A549 (cell line): ENCODE measurements at regions not wholly inside any gene's neighbourhood (a gene's known extent, or its start where the extent isn't known, plus 50 kb on each side); places are given as distances from the start of the nearest gene placed in this dataset.
"Not testable (repeated sequence)": the region's sequence is repeated elsewhere in the genome, so short reads cannot be mapped to it uniquely, and the experiment has no call there.

Experiments used
- ATAC-seq, 2 experiments: fragments of 200-7000 bp in 1 of 2; fragments of >200 bp in 1 of 2; cut with Nextera tagmentation in 1 of 2; cut with Tn5 transposase in 1 of 2; 3 replicates each; pipeline versions ENCODE4 v1.8.0 to v1.9.1; 2018 to 2020; ENCODE audit warnings: mild to moderate bottlenecking in 1 of 2, moderate library complexity in 1 of 2
- CTCF ChIA-PET: fragments of 300-600 bp; sonication (Branson Sonifier 250); formaldehyde crosslinking; extraction: SDS; loops from one replicate; lab custom pipeline; 2021; ENCODE audit warnings: antibody characterized with exemption, inconsistent platforms; lab: Yijun Ruan, JAX
- POLR2A ChIA-PET: fragments of 350-600 bp; formaldehyde crosslinking; extraction: SDS; loops from one replicate; lab custom pipeline; 2021; ENCODE audit warnings: antibody characterized with exemption, inconsistent platforms; lab: Yijun Ruan, JAX
- DNase-seq, 2 experiments: peaks; one replicate each; pipeline versions ENCODE4 v3.0.0 to v3.0.0-alpha.2; 2011 to 2016; ENCODE audit warnings: low read depth in 1 of 2, low spot score in 1 of 2
- FAIRE-seq: peaks from 2 replicates; lab custom pipeline; 2011; peaks lifted over from hg19 to GRCh38; lab: Jason Lieb, UNC
- H3K27ac ChIP-seq, 2 experiments: fragments of >200 bp; sonication (Bioruptor Twin); formaldehyde crosslinking; 3 replicates each; pipeline ENCODE4 v1.5.1; 2016 to 2017
- H3K4me1 ChIP-seq: fragments of >200 bp; sonication (Bioruptor Twin); formaldehyde crosslinking; 3 replicates; pipeline ENCODE4 v1.6.1; 2016
- H3K4me2 ChIP-seq: fragments of >200 bp; sonication (Bioruptor Twin); formaldehyde crosslinking; 3 replicates; pipeline ENCODE4 v1.6.1; 2016
- H3K4me3 ChIP-seq: fragments of >200 bp; sonication (Bioruptor Twin); formaldehyde crosslinking; 3 replicates; pipeline ENCODE4 v1.5.1; 2016
- H3K9me3 ChIP-seq: fragments of >200 bp; sonication (Bioruptor Twin); formaldehyde crosslinking; 3 replicates; pipeline ENCODE4 v1.6.1; 2016
- CBX8 ChIP-seq: fragments of 200-600 bp; sonication (generic); IDR thresholded peaks from 2 replicates; pipeline ENCODE4 v1.6.1; 2016
- CHD2 ChIP-seq: fragments of 150-350 bp; IDR thresholded peaks from 2 replicates; pipeline ENCODE4 v1.6.1; 2014; ENCODE audit warnings: low read length; ENCODE audit not compliant: partially characterized antibody
- EHMT2 ChIP-seq: fragments of 200-600 bp; sonication (generic); IDR thresholded peaks from 2 replicates; pipeline ENCODE4 v1.6.1; 2016; ENCODE audit warnings: antibody characterized with exemption, low read depth, mild to moderate bottlenecking, moderate library complexity
- EP300 ChIP-seq, 2 experiments: fragments of >200 bp; sonication (Bioruptor Twin); formaldehyde crosslinking; IDR thresholded peaks; 2 replicates in 1 of 2; 3 replicates in 1 of 2; pipeline ENCODE4 v1.6.1; 2016 to 2017
- ESRRA ChIP-seq: fragments of 150-350 bp; IDR thresholded peaks from 2 replicates; pipeline ENCODE4 v1.6.1; 2014; ENCODE audit warnings: mild to moderate bottlenecking, low read length, borderline replicate concordance
- FOSB ChIP-seq: fragments of 250-450 bp; sonication (Bioruptor Pico); IDR thresholded peaks from 2 replicates; pipeline ENCODE4 v1.5.0; 2020; ENCODE audit warnings: mild to moderate bottlenecking, moderate library complexity
- HOXA7 ChIP-seq: fragments of 250-450 bp; sonication (Bioruptor Pico); IDR thresholded peaks from 2 replicates; pipeline ENCODE4 v1.5.0; 2020; ENCODE audit warnings: mild to moderate bottlenecking, moderate library complexity
- HOXB13 ChIP-seq: fragments of 250-450 bp; sonication (Bioruptor Pico); IDR thresholded peaks from 2 replicates; pipeline ENCODE4 v1.5.0; 2020; ENCODE audit warnings: low read depth, mild to moderate bottlenecking, moderate library complexity
- KDM5A ChIP-seq: fragments of 200-600 bp; sonication (generic); IDR thresholded peaks from 2 replicates; pipeline ENCODE4 v1.6.1; 2016; ENCODE audit warnings: antibody characterized with exemption, mild to moderate bottlenecking
- MYC ChIP-seq: IDR thresholded peaks from 2 replicates; pipeline ENCODE4 v1.6.1; 2012; ENCODE audit warnings: mild to moderate bottlenecking, inconsistent platforms, low read length, improper control_type of control experiment, borderline replicate concordance
- PBX3 ChIP-seq: IDR thresholded peaks from 2 replicates; pipeline ENCODE4 v1.6.1; 2012
- RCOR1 ChIP-seq: fragments of 150-350 bp; IDR thresholded peaks from 2 replicates; pipeline ENCODE4 v1.6.1; 2014; ENCODE audit warnings: antibody characterized with exemption, low read length, low read depth
- RFX5 ChIP-seq: fragments of 450-650 bp; IDR thresholded peaks from 2 replicates; pipeline ENCODE4 v1.7.1; 2014; ENCODE audit warnings: antibody characterized with exemption, mild to moderate bottlenecking, moderate library complexity
- RNF2 ChIP-seq: fragments of 200-600 bp; sonication (generic); IDR thresholded peaks from 2 replicates; pipeline ENCODE4 v1.6.1; 2016; ENCODE audit warnings: low read depth, mild to moderate bottlenecking, antibody characterized with exemption, moderate library complexity, borderline replicate concordance
- SMC3 ChIP-seq: fragments of >200 bp; sonication (Bioruptor Twin); formaldehyde crosslinking; IDR thresholded peaks from 3 replicates; pipeline ENCODE4 v1.6.1; 2018; ENCODE audit warnings: inconsistent platforms
- TFCP2L1 ChIP-seq: fragments of 250-450 bp; sonication (Bioruptor Pico); IDR thresholded peaks from 2 replicates; pipeline ENCODE4 v1.5.0; 2021; ENCODE audit warnings: mild to moderate bottlenecking
- TP53 ChIP-seq: fragments of 250-450 bp; sonication (Bioruptor Pico); IDR thresholded peaks from 2 replicates; pipeline ENCODE4 v1.5.0; 2021; ENCODE audit warnings: mild to moderate bottlenecking, moderate library complexity
- USF2 ChIP-seq: fragments of 450-650 bp; IDR thresholded peaks from 2 replicates; pipeline ENCODE4 v1.6.1; 2014; ENCODE audit warnings: antibody characterized with exemption
- ZFP36 ChIP-seq: fragments of 450-650 bp; IDR thresholded peaks from 2 replicates; pipeline ENCODE4 v1.6.1; 2014; ENCODE audit warnings: borderline replicate concordance; ENCODE audit not compliant: partially characterized antibody
- WGBS: methylation state at CpG from one replicate; pipeline ENCODE4 v1.1.6; 2017; ENCODE audit errors: missing lambda C conversion rate; 5-methylcytosine and 5-hydroxymethylcytosine counted together
- TF ChIP-seq, protein P1 (sequence below): IDR thresholded peaks from 2 replicates; pipeline ENCODE4 v1.6.1; 2012; ENCODE audit warnings: low read depth, borderline replicate concordance
- TF ChIP-seq, protein P2 (sequence below): fragments of 200-600 bp; sonication (generic); IDR thresholded peaks from 2 replicates; pipeline ENCODE4 v1.6.1; 2016; ENCODE audit warnings: antibody characterized with exemption, mild to moderate bottlenecking, moderate library complexity

- no peak overlapping the region for H3K27ac ChIP-seq
- no peak overlapping the region for H3K4me2 ChIP-seq
- H3K9me3 ChIP-seq = no peaks in the 10 kb centered on the region
- WGBS = 55% methylated on average over 3 of the region's 3 CpGs
- no peaks in the 10 kb centered on the region for H3K4me1 ChIP-seq
- no peak overlapping the region for H3K4me3 ChIP-seq
- TF ChIP-seq RNF2 = no peak
- TF ChIP-seq RFX5 = no peak
- no peak for TF ChIP-seq CBX8
- TF ChIP-seq EP300 (IDR thresholded peaks at IDR 0.05) = no peak
- no peak for TF ChIP-seq HOXB13 (CRISPR knock-in tag)
- TF ChIP-seq TP53 = no peak
- TF ChIP-seq HOXA7 (CRISPR knock-in tag) = no peak
- TF ChIP-seq, protein P1, sequence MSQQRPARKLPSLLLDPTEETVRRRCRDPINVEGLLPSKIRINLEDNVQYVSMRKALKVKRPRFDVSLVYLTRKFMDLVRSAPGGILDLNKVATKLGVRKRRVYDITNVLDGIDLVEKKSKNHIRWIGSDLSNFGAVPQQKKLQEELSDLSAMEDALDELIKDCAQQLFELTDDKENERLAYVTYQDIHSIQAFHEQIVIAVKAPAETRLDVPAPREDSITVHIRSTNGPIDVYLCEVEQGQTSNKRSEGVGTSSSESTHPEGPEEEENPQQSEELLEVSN = no peak
- no peak for TF ChIP-seq FOSB (CRISPR knock-in tag)
- TF ChIP-seq CHD2 = no peak
- no peak for TF ChIP-seq TFCP2L1 (CRISPR knock-in tag)
- TF ChIP-seq KDM5A = no peak
- no peak for TF ChIP-seq PBX3
- TF ChIP-seq, protein P2, sequence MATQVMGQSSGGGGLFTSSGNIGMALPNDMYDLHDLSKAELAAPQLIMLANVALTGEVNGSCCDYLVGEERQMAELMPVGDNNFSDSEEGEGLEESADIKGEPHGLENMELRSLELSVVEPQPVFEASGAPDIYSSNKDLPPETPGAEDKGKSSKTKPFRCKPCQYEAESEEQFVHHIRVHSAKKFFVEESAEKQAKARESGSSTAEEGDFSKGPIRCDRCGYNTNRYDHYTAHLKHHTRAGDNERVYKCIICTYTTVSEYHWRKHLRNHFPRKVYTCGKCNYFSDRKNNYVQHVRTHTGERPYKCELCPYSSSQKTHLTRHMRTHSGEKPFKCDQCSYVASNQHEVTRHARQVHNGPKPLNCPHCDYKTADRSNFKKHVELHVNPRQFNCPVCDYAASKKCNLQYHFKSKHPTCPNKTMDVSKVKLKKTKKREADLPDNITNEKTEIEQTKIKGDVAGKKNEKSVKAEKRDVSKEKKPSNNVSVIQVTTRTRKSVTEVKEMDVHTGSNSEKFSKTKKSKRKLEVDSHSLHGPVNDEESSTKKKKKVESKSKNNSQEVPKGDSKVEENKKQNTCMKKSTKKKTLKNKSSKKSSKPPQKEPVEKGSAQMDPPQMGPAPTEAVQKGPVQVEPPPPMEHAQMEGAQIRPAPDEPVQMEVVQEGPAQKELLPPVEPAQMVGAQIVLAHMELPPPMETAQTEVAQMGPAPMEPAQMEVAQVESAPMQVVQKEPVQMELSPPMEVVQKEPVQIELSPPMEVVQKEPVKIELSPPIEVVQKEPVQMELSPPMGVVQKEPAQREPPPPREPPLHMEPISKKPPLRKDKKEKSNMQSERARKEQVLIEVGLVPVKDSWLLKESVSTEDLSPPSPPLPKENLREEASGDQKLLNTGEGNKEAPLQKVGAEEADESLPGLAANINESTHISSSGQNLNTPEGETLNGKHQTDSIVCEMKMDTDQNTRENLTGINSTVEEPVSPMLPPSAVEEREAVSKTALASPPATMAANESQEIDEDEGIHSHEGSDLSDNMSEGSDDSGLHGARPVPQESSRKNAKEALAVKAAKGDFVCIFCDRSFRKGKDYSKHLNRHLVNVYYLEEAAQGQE = no peak
- no peak for TF ChIP-seq ZFP36
- TF ChIP-seq SMC3 = no peak
- no peak for TF ChIP-seq ESRRA
- CTCF ChIA-PET = interaction anchor here (2.3 kb wide), 1 partner anchor 36 kb away, joined by 5 read pairs; no protein-coding TSS in a partner anchor
- no peak for FAIRE-seq
- DNase-seq = no peak
- POLR2A ChIA-PET = no interaction called here
- ATAC-seq = no peak
Measured at GRCh38 chr3:107465064-107465631, 57.6 kb upstream of the BBX start.

GRCh38 chr3:107468782-107469181, 54.0 kb upstream of the BBX start:
- WGBS = 35% methylated on average over 1 of the region's 1 CpG
- CTCF ChIA-PET = no interaction called here
- DNase-seq = no peak

DNA sequence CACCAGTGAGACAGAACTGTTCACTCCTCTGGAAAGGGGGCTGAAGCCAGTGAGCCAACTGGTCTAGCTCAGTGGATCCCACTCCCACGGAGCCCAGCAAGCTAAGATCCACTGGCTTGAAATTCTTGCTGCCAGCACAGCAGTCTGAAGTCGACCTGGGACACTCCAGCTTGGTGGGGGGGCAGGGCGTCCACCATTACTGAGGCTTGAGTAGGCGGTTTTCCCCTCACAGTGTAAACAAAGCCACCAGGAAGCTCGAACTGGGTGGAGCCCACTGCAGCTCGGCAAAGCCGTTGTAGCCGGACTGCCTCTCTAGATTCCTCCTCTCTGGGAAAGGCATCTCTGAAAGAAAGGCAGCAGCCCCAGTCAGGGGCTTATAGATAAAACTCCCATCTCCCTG, 52.3 kb upstream of the BBX start:
- H3K4me1 ChIP-seq, FAIRE-seq, POLR2A ChIA-PET, H3K4me3 ChIP-seq, ATAC-seq, H3K9me3 ChIP-seq: not testable (repeated sequence)
- CTCF ChIA-PET = interaction anchor here (1.6 to 1.8 kb wide), 2 partner anchors 17 to 41 kb away, joined by 4 read pairs; no protein-coding TSS in a partner anchor
- 17% methylated on average over 4 of the region's 8 CpGs for WGBS
- peak overlapping the region in 1 of 2 experiments; percentile 71; a peak in 3 of 6 replicates for H3K27ac ChIP-seq
- peak overlapping the region; percentile 57 for H3K4me2 ChIP-seq
- peak in 1 of 2 experiments; percentile 21 for DNase-seq

More at GRCh38 chr3:107468782-107469181, 54.0 kb upstream of the BBX start:
- no peak overlapping the region for H3K27ac ChIP-seq
- POLR2A ChIA-PET = no interaction called here
- no peak overlapping the region for H3K4me3 ChIP-seq
- TF ChIP-seq HOXA7 (CRISPR knock-in tag) (no peak), EHMT2 (no peak), MYC (no peak), USF2 (no peak), RCOR1 (no peak), TFCP2L1 (CRISPR knock-in tag) (no peak)
- FAIRE-seq (no peak), ATAC-seq (no peak)
- H3K4me2 ChIP-seq = no peak overlapping the region
- H3K9me3 ChIP-seq = no peaks in the 10 kb centered on the region
- 0 out of 3 replicates have a peak, but pooled peaks cover 3% of the 10 kb centered on the region for H3K4me1 ChIP-seq
